A673 (cell line): ENCODE measurements at regions not wholly inside any gene's neighbourhood (a gene's known extent, or its start where the extent isn't known, plus 50 kb on each side); places are given as distances from the start of the nearest gene placed in this dataset.

Experiments
- BruUV-seq: library from RNA; stranded (reverse); fragments of 400-500 nt; replicated peaks from 2 replicates; lab custom pipeline; 2021; lab: Mats Ljungman, UMichigan
- CTCF ChIA-PET: fragments of 300-600 bp; sonication (Branson Sonifier 250); formaldehyde crosslinking; loops from one replicate; lab custom pipeline; 2022; ENCODE audit warnings: antibody characterized with exemption; lab: Charles Lee
- POLR2A ChIA-PET: fragments of 300-600 bp; sonication (Branson Sonifier 250); formaldehyde crosslinking; loops from one replicate; lab custom pipeline; 2022; ENCODE audit warnings: antibody characterized with exemption; ENCODE audit not compliant: low non-redundant PET; lab: Charles Lee
- DNase-seq: peaks from one replicate; pipeline ENCODE4 v3.0.0-alpha.2; 2015; ENCODE audit warnings: low spot score
- H3K27ac ChIP-seq: fragments of 200-600 bp; sonication (generic); 2 replicates; pipeline ENCODE4 v1.5.1; 2016; ENCODE audit warnings: mixed run types, low read depth, mild to moderate bottlenecking, mixed read lengths, antibody characterized with exemption, low read length; ENCODE audit not compliant: poor library complexity, severe bottlenecking
- H3K27me3 ChIP-seq: fragments of 200-600 bp; sonication (generic); replicated peaks from 2 replicates; pipeline ENCODE4 v1.6.1; 2017; ENCODE audit warnings: mixed run types, low read depth, mild to moderate bottlenecking, mixed read lengths, antibody characterized with exemption, low read length; ENCODE audit not compliant: insufficient read depth, poor library complexity
- H3K36me3 ChIP-seq: fragments of 200-600 bp; sonication (generic); 2 replicates; pipeline ENCODE4 v1.6.1; 2016; ENCODE audit warnings: mixed run types, mild to moderate bottlenecking, mixed read lengths, antibody characterized with exemption, low read length; ENCODE audit not compliant: insufficient read depth, poor library complexity, severe bottlenecking
- H3K4me1 ChIP-seq: fragments of 200-600 bp; sonication (generic); 2 replicates; pipeline ENCODE4 v1.6.1; 2017; ENCODE audit warnings: mixed run types, mild to moderate bottlenecking, mixed read lengths, antibody characterized with exemption, low read length; ENCODE audit not compliant: insufficient read depth, poor library complexity, severe bottlenecking
- H3K4me3 ChIP-seq: fragments of 200-600 bp; sonication (generic); 2 replicates; pipeline ENCODE4 v1.5.1; 2016; ENCODE audit warnings: low read depth, mixed run types, mild to moderate bottlenecking, mixed read lengths, low read length; ENCODE audit not compliant: poor library complexity, severe bottlenecking
- H3K9me3 ChIP-seq: fragments of 200-600 bp; sonication (generic); 2 replicates; pipeline ENCODE4 v1.6.1; 2016; ENCODE audit warnings: mixed run types, low read depth, mild to moderate bottlenecking, mixed read lengths, antibody characterized with exemption, low read length; ENCODE audit not compliant: poor library complexity, severe bottlenecking
- EZH2 ChIP-seq: fragments of 200-600 bp; sonication (generic); IDR thresholded peaks from 2 replicates; pipeline ENCODE4 v1.6.1; 2017; ENCODE audit warnings: borderline replicate concordance, low read depth, mild to moderate bottlenecking, mixed read lengths, antibody characterized with exemption, low read length; ENCODE audit not compliant: poor library complexity, severe bottlenecking
- intact Hi-C: fragments of 100-400 bp; cut with micrococcal nuclease; formaldehyde crosslinking; loops from one replicate; pipeline ENCODE4 v1.10.0; 2022; ENCODE audit not compliant: unreplicated experiment
- TF ChIP-seq, protein P1 (sequence below): fragments of 300-800, 200-600 bp; sonication (generic); conservative IDR thresholded peaks from 2 replicates; pipeline ENCODE4 v1.5.1; 2017; ENCODE audit warnings: low read depth, mild to moderate bottlenecking, antibody characterized with exemption, low read length, moderate library complexity, mixed read lengths

DNA sequence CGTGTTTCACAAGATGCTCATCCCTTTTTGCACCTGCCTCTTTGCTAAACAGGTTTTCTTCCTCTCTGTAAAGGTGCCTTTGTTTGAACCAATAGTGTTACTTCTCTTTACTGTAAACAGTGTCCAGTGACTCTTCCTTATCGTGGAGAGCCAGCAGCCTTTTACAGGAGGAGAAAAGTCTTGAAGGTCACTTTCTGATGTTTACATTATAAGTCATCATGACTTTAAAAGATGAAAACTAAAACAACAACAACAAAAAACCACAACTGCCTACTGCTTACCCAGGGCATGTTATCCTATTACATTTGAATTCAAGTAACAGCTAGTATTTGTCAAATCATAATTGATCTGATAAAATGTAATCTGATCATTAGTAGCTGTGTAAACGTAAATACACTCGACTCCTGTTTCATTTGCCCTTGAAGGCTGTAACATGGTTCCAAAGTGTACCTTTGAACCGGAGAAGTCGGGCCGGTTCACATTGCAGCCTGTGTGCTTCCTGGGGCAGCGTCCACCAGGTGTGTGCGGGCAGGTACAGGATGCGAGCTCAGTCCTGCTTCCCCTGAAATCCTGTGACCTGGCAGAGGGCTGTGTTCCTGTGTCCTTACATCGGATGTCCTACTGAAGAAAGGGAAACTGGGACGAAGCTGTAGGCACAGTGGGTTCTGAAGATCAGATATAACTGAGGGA is 118.1 kb downstream of the C9orf152 start:
- no peak for DNase-seq
- no peaks in the 10 kb centered on the region for H3K36me3 ChIP-seq
- H3K4me1 ChIP-seq, result no peaks in the 10 kb centered on the region
- no peak for TF ChIP-seq EZH2
- TF ChIP-seq, protein P1, sequence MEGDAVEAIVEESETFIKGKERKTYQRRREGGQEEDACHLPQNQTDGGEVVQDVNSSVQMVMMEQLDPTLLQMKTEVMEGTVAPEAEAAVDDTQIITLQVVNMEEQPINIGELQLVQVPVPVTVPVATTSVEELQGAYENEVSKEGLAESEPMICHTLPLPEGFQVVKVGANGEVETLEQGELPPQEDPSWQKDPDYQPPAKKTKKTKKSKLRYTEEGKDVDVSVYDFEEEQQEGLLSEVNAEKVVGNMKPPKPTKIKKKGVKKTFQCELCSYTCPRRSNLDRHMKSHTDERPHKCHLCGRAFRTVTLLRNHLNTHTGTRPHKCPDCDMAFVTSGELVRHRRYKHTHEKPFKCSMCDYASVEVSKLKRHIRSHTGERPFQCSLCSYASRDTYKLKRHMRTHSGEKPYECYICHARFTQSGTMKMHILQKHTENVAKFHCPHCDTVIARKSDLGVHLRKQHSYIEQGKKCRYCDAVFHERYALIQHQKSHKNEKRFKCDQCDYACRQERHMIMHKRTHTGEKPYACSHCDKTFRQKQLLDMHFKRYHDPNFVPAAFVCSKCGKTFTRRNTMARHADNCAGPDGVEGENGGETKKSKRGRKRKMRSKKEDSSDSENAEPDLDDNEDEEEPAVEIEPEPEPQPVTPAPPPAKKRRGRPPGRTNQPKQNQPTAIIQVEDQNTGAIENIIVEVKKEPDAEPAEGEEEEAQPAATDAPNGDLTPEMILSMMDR, result no peak
- no TSS peak for BruUV-seq
- ChIA-PET CTCF (no interaction called here), POLR2A (no interaction called here)
- H3K9me3 ChIP-seq, result no peaks in the 10 kb centered on the region
- H3K4me3 ChIP-seq, result no peak overlapping the region
- no peaks in the 10 kb centered on the region for H3K27me3 ChIP-seq
- intact Hi-C loops, result no loop called here
- H3K27ac ChIP-seq, result no peak overlapping the region

GRCh38 chr9:110092792-110093191 is 115.2 kb downstream of the C9orf152 start:
- intact Hi-C loops, result no loop called here
- Histone ChIP-seq H3K27ac (no peak overlapping the region), H3K4me1 (no peaks in the 10 kb centered on the region), H3K4me3 (no peak overlapping the region), H3K9me3 (no peaks in the 10 kb centered on the region), H3K36me3 (no peaks in the 10 kb centered on the region), H3K27me3 (no peaks in the 10 kb centered on the region)
- TF ChIP-seq, protein P1, result no peak
- no peak for TF ChIP-seq EZH2
- ChIA-PET CTCF (no interaction called here), POLR2A (no interaction called here)
- BruUV-seq, result no TSS peak
- no peak for DNase-seq

DNA sequence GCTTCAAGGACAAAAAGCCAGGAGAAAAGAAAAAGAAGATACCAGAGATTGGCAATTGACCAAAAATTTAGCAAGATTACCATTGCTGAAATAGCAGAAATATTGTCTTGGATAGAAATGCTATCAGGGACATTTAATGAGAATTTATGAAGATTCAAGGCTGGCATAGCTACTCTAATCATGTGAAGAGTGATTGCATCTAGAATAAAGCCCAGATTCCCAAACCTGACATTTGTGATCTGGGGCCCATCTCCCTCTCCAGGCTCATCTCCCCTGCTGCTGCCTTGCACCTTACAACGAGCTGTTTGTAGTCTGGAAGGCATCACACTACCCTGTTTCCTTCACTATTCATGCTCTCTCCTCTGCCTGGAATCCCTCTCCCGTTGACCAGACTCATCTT is 114.5 kb downstream of the C9orf152 start:
- H3K4me1 ChIP-seq, result no peaks in the 10 kb centered on the region
- intact Hi-C loops, result no loop called here
- no peak overlapping the region for H3K27ac ChIP-seq
- no peaks in the 10 kb centered on the region for H3K27me3 ChIP-seq
- POLR2A ChIA-PET, result no interaction called here
- CTCF ChIA-PET, result no interaction called here
- TF ChIP-seq, protein P1, result no peak
- TF ChIP-seq EZH2, result no peak
- no peaks in the 10 kb centered on the region for H3K9me3 ChIP-seq
- H3K36me3 ChIP-seq, result no peaks in the 10 kb centered on the region
- no TSS peak for BruUV-seq
- no peak for DNase-seq
- no peak overlapping the region for H3K4me3 ChIP-seq
